H9 (cell line): ENCODE measurements at regions not wholly inside any gene's neighbourhood (a gene's known extent, or its start where the extent isn't known, plus 50 kb on each side); places are given as distances from the start of the nearest gene placed in this dataset.

Experiments used
- DNase-seq: peaks from one replicate; pipeline ENCODE4 v3.0.0-alpha.2; 2017
- H2AFZ ChIP-seq: one replicate; pipeline ENCODE4 v1.6.1; 2013; ENCODE audit warnings: mild to moderate bottlenecking, low read length, control low read depth, moderate library complexity
- H2AK5ac ChIP-seq: 2 replicates; pipeline ENCODE4 v1.6.1; 2013; ENCODE audit warnings: low read length, control low read depth, mixed read lengths; ENCODE audit not compliant: insufficient read length
- H2BK120ac ChIP-seq: one replicate; pipeline ENCODE4 v1.6.1; 2013; ENCODE audit warnings: low read depth, mild to moderate bottlenecking, low read length, control low read depth, inconsistent platforms; ENCODE audit not compliant: poor library complexity, severe bottlenecking
- H2BK12ac ChIP-seq: 2 replicates; pipeline ENCODE4 v1.6.1; 2013; ENCODE audit warnings: low read length, control low read depth, mixed read lengths, low read depth; ENCODE audit not compliant: insufficient read length
- H2BK15ac ChIP-seq: 2 replicates; pipeline ENCODE4 v1.6.1; 2013; ENCODE audit warnings: low read depth, low read length, control low read depth
- H2BK20ac ChIP-seq: one replicate; pipeline ENCODE4 v1.6.1; 2013; ENCODE audit warnings: low read depth, mild to moderate bottlenecking, low read length, control low read depth, inconsistent platforms; ENCODE audit not compliant: poor library complexity, severe bottlenecking
- H2BK5ac ChIP-seq: 2 replicates; pipeline ENCODE4 v1.6.1; 2013; ENCODE audit warnings: low read length, control low read depth, mixed read lengths; ENCODE audit not compliant: insufficient read length
- H3K14ac ChIP-seq: 2 replicates; pipeline ENCODE4 v1.6.1; 2013; ENCODE audit warnings: low read length, control low read depth; ENCODE audit not compliant: insufficient read depth
- H3K18ac ChIP-seq: 2 replicates; pipeline ENCODE4 v1.6.1; 2013; ENCODE audit warnings: low read depth, mild to moderate bottlenecking, mixed read lengths, low read length, control low read depth; ENCODE audit not compliant: insufficient read length
- H3K23ac ChIP-seq: 2 replicates; pipeline ENCODE4 v1.6.1; 2013; ENCODE audit warnings: low read length, control low read depth, mixed read lengths, low read depth; ENCODE audit not compliant: insufficient read length
- H3K23me2 ChIP-seq: 2 replicates; pipeline ENCODE4 v1.6.1; 2013; ENCODE audit warnings: low read depth, mild to moderate bottlenecking, mixed read lengths, low read length, control low read depth; ENCODE audit not compliant: insufficient read length, poor library complexity, severe bottlenecking
- H3K27ac ChIP-seq: 2 replicates; pipeline ENCODE4 v1.5.1; 2013; ENCODE audit warnings: low read length, control low read depth, mixed read lengths, low read depth; ENCODE audit not compliant: insufficient read length
- H3K27me3 ChIP-seq: 2 replicates; pipeline ENCODE4 v1.6.1; 2013; ENCODE audit warnings: low read length, control low read depth, inconsistent platforms; ENCODE audit not compliant: insufficient read depth
- H3K4ac ChIP-seq: 2 replicates; pipeline ENCODE4 v1.6.1; 2013; ENCODE audit warnings: low read depth, mild to moderate bottlenecking, control low read depth, inconsistent platforms, low read length, moderate library complexity
- H3K4me1 ChIP-seq: 2 replicates; pipeline ENCODE4 v1.6.1; 2013; ENCODE audit warnings: low read length, control low read depth, inconsistent platforms; ENCODE audit not compliant: insufficient read depth
- H3K4me2 ChIP-seq: 2 replicates; pipeline ENCODE4 v1.6.1; 2013; ENCODE audit warnings: low read length, control low read depth, mixed read lengths; ENCODE audit not compliant: insufficient read length, insufficient read depth
- H3K56ac ChIP-seq: 2 replicates; pipeline ENCODE4 v1.6.1; 2013; ENCODE audit warnings: low read depth, mild to moderate bottlenecking, mixed read lengths, low read length, control low read depth; ENCODE audit not compliant: insufficient read length
- H3K79me1 ChIP-seq: 2 replicates; pipeline ENCODE4 v1.6.1; 2013; ENCODE audit warnings: low read depth, mild to moderate bottlenecking, moderate library complexity, low read length, control low read depth, inconsistent platforms; ENCODE audit not compliant: insufficient read depth, poor library complexity, severe bottlenecking
- H3K79me2 ChIP-seq: 2 replicates; pipeline ENCODE4 v1.6.1; 2013; ENCODE audit warnings: low read length, control low read depth, inconsistent platforms; ENCODE audit not compliant: insufficient read depth
- H3K9ac ChIP-seq: 2 replicates; pipeline ENCODE4 v1.6.1; 2013; ENCODE audit warnings: low read length, control low read depth, mixed read lengths; ENCODE audit not compliant: insufficient read length; ENCODE audit errors: extremely low read depth
- H3K9me3 ChIP-seq: one replicate; pipeline ENCODE4 v1.6.1; 2013; ENCODE audit warnings: low read depth, low read length, inconsistent platforms; ENCODE audit not compliant: control insufficient read depth
- H3T11ph ChIP-seq: one replicate; pipeline ENCODE4 v1.6.1; 2013; ENCODE audit warnings: mild to moderate bottlenecking, low read length, control low read depth, inconsistent platforms
- H4K20me1 ChIP-seq: one replicate; pipeline ENCODE4 v1.6.1; 2013; ENCODE audit not compliant: control insufficient read depth, insufficient read length, insufficient read depth
- H4K5ac ChIP-seq: 2 replicates; pipeline ENCODE4 v1.6.1; 2013; ENCODE audit warnings: low read depth, mild to moderate bottlenecking, mixed read lengths, low read length, control low read depth; ENCODE audit not compliant: insufficient read length
- H4K8ac ChIP-seq: replicated peaks from 2 replicates; pipeline ENCODE4 v1.6.1; 2013; ENCODE audit warnings: low read length, control low read depth, mixed read lengths, low read depth; ENCODE audit not compliant: insufficient read length
- H4K91ac ChIP-seq: 2 replicates; pipeline ENCODE4 v1.6.1; 2013; ENCODE audit warnings: low read depth, mild to moderate bottlenecking, moderate library complexity, mixed read lengths, low read length, control low read depth; ENCODE audit not compliant: insufficient read length
- H3K27ac Mint-ChIP-seq, 3 experiments: 2 replicates in 2 of 3; 3 replicates in 1 of 3; pipeline ENCODE4 v1.8.0; 2020 to 2021; ENCODE audit warnings: mixed read lengths in 3 of 3, mild to moderate bottlenecking in 1 of 3, moderate library complexity in 1 of 3
- H3K27me3 Mint-ChIP-seq: 2 replicates; pipeline ENCODE4 v1.8.0; 2021; ENCODE audit warnings: low read depth, mild to moderate bottlenecking, moderate library complexity, mixed read lengths
- H3K36me3 Mint-ChIP-seq, 3 experiments: 2 replicates in 2 of 3; 3 replicates in 1 of 3; pipeline ENCODE4 v1.8.0; 2020 to 2021; ENCODE audit warnings: low read depth in 3 of 3, mixed read lengths in 3 of 3; ENCODE audit not compliant: insufficient read depth in 1 of 3
- H3K4me1 Mint-ChIP-seq, 2 experiments: 2 replicates each; pipeline ENCODE4 v1.8.0; 2020; ENCODE audit warnings: mixed read lengths in 2 of 2
- H3K4me3 Mint-ChIP-seq, 2 experiments: 2 replicates in 1 of 2; 3 replicates in 1 of 2; pipeline ENCODE4 v1.8.0; 2020 to 2021; ENCODE audit warnings: mild to moderate bottlenecking in 2 of 2, mixed read lengths in 2 of 2, moderate library complexity in 1 of 2
- H3K9me3 Mint-ChIP-seq, 2 experiments: 2 replicates in 1 of 2; 3 replicates in 1 of 2; pipeline ENCODE4 v1.8.0; 2020; ENCODE audit warnings: mild to moderate bottlenecking in 2 of 2, mixed read lengths in 2 of 2, moderate library complexity in 1 of 2
- WGBS: extraction: QIAGEN DNeasy Blood & Tissue Kit; methylation state at CpG from one replicate; pipeline ENCODE4 v1.1.7; 2013; ENCODE audit warnings: missing lambda C conversion rate, low lambda C conversion rate, mixed read lengths; ENCODE audit not compliant: insufficient read length; ENCODE audit errors: extremely low coverage; 5-methylcytosine and 5-hydroxymethylcytosine counted together
- TF ChIP-seq, protein P1 (sequence below): fragments of 200-600 bp; sonication (generic); conservative IDR thresholded peaks from 3 replicates; pipeline ENCODE4 v1.8.0; 2021; ENCODE audit warnings: antibody characterized with exemption, mild to moderate bottlenecking

DNA sequence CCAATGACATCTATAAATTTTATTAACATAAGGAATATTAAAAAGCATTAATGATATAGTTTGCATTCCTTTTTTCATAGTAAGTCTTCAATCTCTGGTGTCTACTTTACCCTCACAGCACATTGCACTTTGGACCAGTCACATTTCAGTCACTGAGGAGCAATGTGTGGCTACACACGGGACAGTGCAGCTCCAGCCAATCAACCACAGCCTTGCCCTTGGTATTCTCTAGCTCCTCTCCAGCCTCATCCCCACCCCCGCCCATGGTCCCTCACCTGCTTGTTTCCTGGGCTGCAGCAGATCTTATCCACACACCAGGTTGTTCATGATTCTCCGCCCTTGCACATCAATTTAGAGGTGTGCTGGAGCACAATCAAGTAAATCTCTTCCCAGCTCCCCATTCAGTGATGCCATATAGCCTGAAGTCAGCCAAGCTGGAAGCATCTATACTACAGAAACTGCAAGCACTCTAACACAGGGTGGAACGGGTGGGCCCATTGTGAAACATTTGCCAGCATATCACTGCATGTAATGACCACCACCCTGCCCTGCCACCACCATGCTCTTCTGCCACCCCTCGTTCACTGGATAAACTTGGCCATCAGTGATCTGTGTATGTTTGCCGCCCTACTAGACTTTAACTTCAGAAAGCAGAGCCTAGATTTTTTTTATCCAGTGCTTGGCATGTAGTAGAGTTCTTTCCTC is 93.0 kb upstream of the SLC44A3 start:
- H3K4me1 ChIP-seq = no peaks in the 10 kb centered on the region
- H4K5ac ChIP-seq = no peak overlapping the region
- TF ChIP-seq, protein P1, sequence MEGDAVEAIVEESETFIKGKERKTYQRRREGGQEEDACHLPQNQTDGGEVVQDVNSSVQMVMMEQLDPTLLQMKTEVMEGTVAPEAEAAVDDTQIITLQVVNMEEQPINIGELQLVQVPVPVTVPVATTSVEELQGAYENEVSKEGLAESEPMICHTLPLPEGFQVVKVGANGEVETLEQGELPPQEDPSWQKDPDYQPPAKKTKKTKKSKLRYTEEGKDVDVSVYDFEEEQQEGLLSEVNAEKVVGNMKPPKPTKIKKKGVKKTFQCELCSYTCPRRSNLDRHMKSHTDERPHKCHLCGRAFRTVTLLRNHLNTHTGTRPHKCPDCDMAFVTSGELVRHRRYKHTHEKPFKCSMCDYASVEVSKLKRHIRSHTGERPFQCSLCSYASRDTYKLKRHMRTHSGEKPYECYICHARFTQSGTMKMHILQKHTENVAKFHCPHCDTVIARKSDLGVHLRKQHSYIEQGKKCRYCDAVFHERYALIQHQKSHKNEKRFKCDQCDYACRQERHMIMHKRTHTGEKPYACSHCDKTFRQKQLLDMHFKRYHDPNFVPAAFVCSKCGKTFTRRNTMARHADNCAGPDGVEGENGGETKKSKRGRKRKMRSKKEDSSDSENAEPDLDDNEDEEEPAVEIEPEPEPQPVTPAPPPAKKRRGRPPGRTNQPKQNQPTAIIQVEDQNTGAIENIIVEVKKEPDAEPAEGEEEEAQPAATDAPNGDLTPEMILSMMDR = no peak
- no peak overlapping the region for H2BK120ac ChIP-seq
- no peak overlapping the region for H3K56ac ChIP-seq
- Mint-ChIP-seq H3K9me3 (no peaks in the 10 kb centered on the region), H3K27me3 (no peaks in the 10 kb centered on the region), H3K27ac (peak overlapping the region in 1 of 3 experiments; percentile 6; a peak in 2 of 7 replicates), H3K4me3 (no peak overlapping the region), H3K36me3 (peaks cover 0 to 4% (median 0%) of the 10 kb centered on the region in 3 experiments; a peak in 1 of 7 replicates), H3K4me1 (peaks cover 10% of the 10 kb centered on the region in 2 experiments)
- no peak overlapping the region for H3K27ac ChIP-seq
- no peaks in the 10 kb centered on the region for H4K20me1 ChIP-seq
- H3K14ac ChIP-seq = no peak overlapping the region
- H3T11ph ChIP-seq = no peak overlapping the region
- no peak overlapping the region for H3K9ac ChIP-seq
- no peaks in the 10 kb centered on the region for H3K9me3 ChIP-seq
- no peak overlapping the region for H2AK5ac ChIP-seq
- no peak overlapping the region for H2BK20ac ChIP-seq
- H2AFZ ChIP-seq = no peak overlapping the region
- H3K79me2 ChIP-seq = no peaks in the 10 kb centered on the region
- no peaks in the 10 kb centered on the region for H3K27me3 ChIP-seq
- no peak overlapping the region for H3K18ac ChIP-seq
- no peaks in the 10 kb centered on the region for H3K23me2 ChIP-seq
- no peak overlapping the region for H3K4me2 ChIP-seq
- no peak overlapping the region for H3K4ac ChIP-seq
- no CpG with 5 or more reads among the region's 6 CpGs for WGBS
- no peak overlapping the region for H2BK15ac ChIP-seq
- H3K79me1 ChIP-seq = no peaks in the 10 kb centered on the region
- H2BK5ac ChIP-seq = no peak overlapping the region
- DNase-seq = no peak
- no peak overlapping the region for H3K23ac ChIP-seq
- H2BK12ac ChIP-seq = no peak overlapping the region
- H4K8ac ChIP-seq = no peak overlapping the region
- no peak overlapping the region for H4K91ac ChIP-seq
